ENCODE measurements at regions not wholly inside any gene's neighbourhood (a gene's known extent, or its start where the extent isn't known, plus 50 kb on each side); places are given as distances from the start of the nearest gene placed in this dataset.

- no peak for TF ChIP-seq CTCF (IDR thresholded peaks at IDR 0.05)
- TF ChIP-seq ZFX (IDR thresholded peaks at IDR 0.05; ENCODE audit: borderline replicate concordance) = no peak
- H3K27ac ChIP-seq = no peak overlapping the region
These were observed 101.8 kb upstream of the MYCN start for GRCh38 chr2:15838481-15839090.

- no peak overlapping the region for H3K27ac ChIP-seq
- TF ChIP-seq ZFX (IDR thresholded peaks at IDR 0.05; ENCODE audit: borderline replicate concordance) = no peak
- no peak for TF ChIP-seq CTCF (IDR thresholded peaks at IDR 0.05)
These were observed 100.8 kb upstream of the MYCN start for GRCh38 chr2:15839426-15840124.

- no peak for TF ChIP-seq ZFX (IDR thresholded peaks at IDR 0.05; ENCODE audit: borderline replicate concordance)
- TF ChIP-seq CTCF (IDR thresholded peaks at IDR 0.05) = no peak
- no peak overlapping the region for H3K27ac ChIP-seq
These were observed 100.2 kb upstream of the MYCN start for GRCh38 chr2:15840148-15840547.

GRCh38 chr2:15840969-15841368, 99.4 kb upstream of the MYCN start:
- no peak overlapping the region for H3K27ac ChIP-seq
- no peak for TF ChIP-seq CTCF (IDR thresholded peaks at IDR 0.05)
- no peak for TF ChIP-seq ZFX (IDR thresholded peaks at IDR 0.05; ENCODE audit: borderline replicate concordance)

- no peak for TF ChIP-seq ZFX (IDR thresholded peaks at IDR 0.05; ENCODE audit: borderline replicate concordance)
- no peak for TF ChIP-seq CTCF (IDR thresholded peaks at IDR 0.05)
- no peak overlapping the region for H3K27ac ChIP-seq
These were observed 98.4 kb upstream of the MYCN start for GRCh38 chr2:15841776-15842560.

GRCh38 chr2:15842758-15843666, 97.3 kb upstream of the MYCN start:
- TF ChIP-seq CTCF (IDR thresholded peaks at IDR 0.05) (no peak), ZFX (IDR thresholded peaks at IDR 0.05; ENCODE audit: borderline replicate concordance) (no peak)
- no peak overlapping the region for H3K27ac ChIP-seq

All from 22Rv1 (cell line).